ENCODE measurements at regions not wholly inside any gene's neighbourhood (a gene's known extent, or its start where the extent isn't known, plus 50 kb on each side); places are given as distances from the start of the nearest gene placed in this dataset.

- no peak for TF ChIP-seq CTCF (IDR thresholded peaks at IDR 0.05; ENCODE audit: borderline replicate concordance, extremely low read depth, insufficient read depth)
- FAIRE-seq (no peak), DNase-seq (peak in 2 of 5 donors; percentile 4 to 6)
- Histone ChIP-seq H3K9me3 (ENCODE audit: control insufficient read depth in 2 of 3, insufficient read depth in 1 of 3, low read length in 3 of 3) (no peaks in the 10 kb centered on the region), H3K27me3 (ENCODE audit: control insufficient read depth, insufficient read depth, low read length) (no peaks in the 10 kb centered on the region), H3K4me3 (ENCODE audit: low read length in 3 of 3) (no peak overlapping the region), H3K4me1 (ENCODE audit: control insufficient read depth in 2 of 3, insufficient read depth in 2 of 3, low read depth in 1 of 3, low read length in 3 of 3) (no peaks in the 10 kb centered on the region), H3K36me3 (ENCODE audit: control insufficient read depth in 2 of 3, insufficient read depth in 3 of 3, low read length in 3 of 3) (no peaks in the 10 kb centered on the region), H3K9ac (ENCODE audit: low read length in 3 of 3) (no peak overlapping the region), H3K27ac (ENCODE audit: low read depth in 2 of 2, low read length in 2 of 2) (no peak overlapping the region)
- intact Hi-C loops (cut with DNase I) = no loop called here
Measured at GRCh38 chr9:118324706-118325105, 620.5 kb downstream of the TLR4 start.

- H3K9ac ChIP-seq (ENCODE audit: low read length in 3 of 3) = no peak overlapping the region
- no peaks in the 10 kb centered on the region for H3K9me3 ChIP-seq (ENCODE audit: control insufficient read depth in 2 of 3, insufficient read depth in 1 of 3, low read length in 3 of 3)
- DNase-seq (no peak), FAIRE-seq (no peak)
- TF ChIP-seq CTCF (IDR thresholded peaks at IDR 0.05; ENCODE audit: borderline replicate concordance, extremely low read depth, insufficient read depth) = no peak
- no peaks in the 10 kb centered on the region for H3K4me1 ChIP-seq (ENCODE audit: control insufficient read depth in 2 of 3, insufficient read depth in 2 of 3, low read depth in 1 of 3, low read length in 3 of 3)
- H3K27me3 ChIP-seq (ENCODE audit: control insufficient read depth, insufficient read depth, low read length) = no peaks in the 10 kb centered on the region
- no peak overlapping the region for H3K27ac ChIP-seq (ENCODE audit: low read depth in 2 of 2, low read length in 2 of 2)
- intact Hi-C loops (cut with DNase I) = no loop called here
- H3K4me3 ChIP-seq (ENCODE audit: low read length in 3 of 3) = no peak overlapping the region
- H3K36me3 ChIP-seq (ENCODE audit: control insufficient read depth in 2 of 3, insufficient read depth in 3 of 3, low read length in 3 of 3) = no peaks in the 10 kb centered on the region
Measured at GRCh38 chr9:118325757-118326156, 621.6 kb downstream of the TLR4 start.

- no peak for DNase-seq
- H3K4me1 ChIP-seq (ENCODE audit: control insufficient read depth in 2 of 3, insufficient read depth in 2 of 3, low read depth in 1 of 3, low read length in 3 of 3) = no peaks in the 10 kb centered on the region
- no peaks in the 10 kb centered on the region for H3K9me3 ChIP-seq (ENCODE audit: control insufficient read depth in 2 of 3, insufficient read depth in 1 of 3, low read length in 3 of 3)
- TF ChIP-seq CTCF (IDR thresholded peaks at IDR 0.05; ENCODE audit: borderline replicate concordance, extremely low read depth, insufficient read depth) = no peak
- intact Hi-C loops (cut with DNase I) = no loop called here
- H3K27me3 ChIP-seq (ENCODE audit: control insufficient read depth, insufficient read depth, low read length) = no peaks in the 10 kb centered on the region
- H3K9ac ChIP-seq (ENCODE audit: low read length in 3 of 3) = no peak overlapping the region
- H3K27ac ChIP-seq (ENCODE audit: low read depth in 2 of 2, low read length in 2 of 2) = no peak overlapping the region
- no peak for FAIRE-seq
- H3K36me3 ChIP-seq (ENCODE audit: control insufficient read depth in 2 of 3, insufficient read depth in 3 of 3, low read length in 3 of 3) = no peaks in the 10 kb centered on the region
- no peak overlapping the region for H3K4me3 ChIP-seq (ENCODE audit: low read length in 3 of 3)
Measured at GRCh38 chr9:118326326-118326725, 622.1 kb downstream of the TLR4 start.
